WERI-Rb-1 (cell line): ENCODE measurements at regions not wholly inside any gene's neighbourhood (a gene's known extent, or its start where the extent isn't known, plus 50 kb on each side); places are given as distances from the start of the nearest gene placed in this dataset.

ENCODE experiments used
- DNase-seq: peaks from one replicate; pipeline ENCODE4 v3.0.0-alpha.2; 2020
- H3K27ac ChIP-seq: fragments of 250-450 bp; sonication (Bioruptor Pico); 2 replicates; pipeline ENCODE4 v1.5.1; 2020; ENCODE audit warnings: mild to moderate bottlenecking, moderate library complexity
- H3K27me3 ChIP-seq: fragments of 250-450 bp; sonication (Bioruptor Pico); 2 replicates; pipeline ENCODE4 v1.5.1; 2021; ENCODE audit warnings: mild to moderate bottlenecking, low read depth, moderate library complexity; ENCODE audit not compliant: insufficient read depth, severe bottlenecking
- H3K36me3 ChIP-seq: fragments of 250-450 bp; sonication (Bioruptor Pico); 2 replicates; pipeline ENCODE4 v1.5.1; 2020; ENCODE audit warnings: mild to moderate bottlenecking, moderate library complexity
- H3K4me3 ChIP-seq: 2 replicates; pipeline ENCODE4 v1.5.1; 2011; ENCODE audit warnings: low read depth, mild to moderate bottlenecking, control low read depth, low read length
- H3K9me3 ChIP-seq: fragments of 250-450 bp; sonication (Bioruptor Pico); 2 replicates; pipeline ENCODE4 v1.5.1; 2021; ENCODE audit warnings: mild to moderate bottlenecking, moderate library complexity; ENCODE audit not compliant: severe bottlenecking
- CTCF ChIP-seq: IDR thresholded peaks from 2 replicates; pipeline ENCODE4 v1.5.1; 2011; ENCODE audit warnings: low read depth, mild to moderate bottlenecking, control low read depth, inconsistent platforms, low read length

GRCh38 chr21:35352793-35353192 lies 303.7 kb upstream of the RUNX1 start:
- no peak overlapping the region for H3K27ac ChIP-seq
- H3K9me3 ChIP-seq = no peaks in the 10 kb centered on the region
- DNase-seq = no peak
- peaks cover 73% of the 10 kb centered on the region for H3K27me3 ChIP-seq
- no peaks in the 10 kb centered on the region for H3K36me3 ChIP-seq
- TF ChIP-seq CTCF = no peak
- H3K4me3 ChIP-seq = no peak overlapping the region

GRCh38 chr21:35352066-35352770 lies 303.1 kb upstream of the RUNX1 start:
- Histone ChIP-seq H3K27ac (no peak overlapping the region), H3K4me3 (no peak overlapping the region), H3K27me3 (peaks cover 79% of the 10 kb centered on the region), H3K36me3 (no peaks in the 10 kb centered on the region), H3K9me3 (no peaks in the 10 kb centered on the region)
- DNase-seq = no peak
- TF ChIP-seq CTCF = no peak

GRCh38 chr21:35351434-35351833 lies 302.3 kb upstream of the RUNX1 start:
- no peak overlapping the region for H3K27ac ChIP-seq
- no peak for DNase-seq
- no peak for TF ChIP-seq CTCF
- H3K4me3 ChIP-seq = no peak overlapping the region
- H3K27me3 ChIP-seq = peaks cover 82% of the 10 kb centered on the region
- H3K36me3 ChIP-seq = no peaks in the 10 kb centered on the region
- H3K9me3 ChIP-seq = no peaks in the 10 kb centered on the region

GRCh38 chr21:35350965-35351364 lies 301.9 kb upstream of the RUNX1 start:
- no peaks in the 10 kb centered on the region for H3K36me3 ChIP-seq
- H3K27ac ChIP-seq = no peak overlapping the region
- H3K4me3 ChIP-seq = no peak overlapping the region
- DNase-seq = no peak
- no peaks in the 10 kb centered on the region for H3K9me3 ChIP-seq
- no peak for TF ChIP-seq CTCF
- peaks cover 81% of the 10 kb centered on the region for H3K27me3 ChIP-seq

- Histone ChIP-seq H3K36me3 (no peaks in the 10 kb centered on the region), H3K27ac (no peak overlapping the region), H3K4me3 (no peak overlapping the region), H3K27me3 (peaks cover 91% of the 10 kb centered on the region), H3K9me3 (no peaks in the 10 kb centered on the region)
- TF ChIP-seq CTCF = no peak
- DNase-seq = no peak
Observed at GRCh38 chr21:35349376-35350080, 300.4 kb upstream of the RUNX1 start.
